A673 (cell line): ENCODE measurements at regions not wholly inside any gene's neighbourhood (a gene's known extent, or its start where the extent isn't known, plus 50 kb on each side); places are given as distances from the start of the nearest gene placed in this dataset.

Experiments
- CTCF ChIP-seq: fragments of 300-800, 200-600 bp; sonication (generic); conservative IDR thresholded peaks from 2 replicates; pipeline ENCODE4 v1.5.1; 2017; ENCODE audit warnings: low read depth, mild to moderate bottlenecking, antibody characterized with exemption, low read length, moderate library complexity, mixed read lengths
- EZH2 ChIP-seq: fragments of 200-600 bp; sonication (generic); IDR thresholded peaks from 2 replicates; pipeline ENCODE4 v1.6.1; 2017; ENCODE audit warnings: borderline replicate concordance, low read depth, mild to moderate bottlenecking, mixed read lengths, antibody characterized with exemption, low read length; ENCODE audit not compliant: poor library complexity, severe bottlenecking

DNA sequence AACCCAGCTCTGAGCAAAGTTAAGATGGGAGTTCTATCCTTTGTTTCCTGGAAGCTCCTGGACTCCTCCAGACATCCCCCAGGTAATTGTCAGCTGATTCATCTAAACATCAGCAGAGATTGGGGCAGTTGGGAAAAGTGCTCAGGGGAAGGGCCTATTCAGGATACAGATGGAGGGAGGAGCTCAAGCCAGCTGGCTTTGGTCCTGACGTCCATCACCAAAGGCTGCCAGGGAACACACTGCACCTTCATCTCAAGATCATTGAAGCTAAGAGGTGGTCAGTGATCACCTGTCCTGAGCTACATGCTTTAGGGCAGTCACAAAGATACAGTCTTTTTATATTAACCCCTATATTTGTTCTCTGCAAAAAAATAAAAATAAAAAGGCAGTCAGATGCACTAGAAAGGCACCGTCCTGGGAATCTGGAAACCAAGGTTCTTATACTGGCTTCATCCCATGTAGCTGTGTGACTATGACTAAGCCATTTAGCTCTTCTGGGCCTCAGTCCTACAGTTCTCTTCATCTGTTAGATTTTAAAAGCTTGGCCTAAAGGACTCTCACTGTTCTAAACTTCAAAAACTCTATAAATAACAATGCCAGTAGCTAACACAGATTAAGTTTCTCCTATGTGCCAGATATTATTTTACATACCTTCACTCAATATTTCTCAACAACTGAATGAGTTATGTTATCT is 446.5 kb downstream of the BCL11A start:
- TF ChIP-seq CTCF (no peak), EZH2 (no peak)
